ENCODE measurements at regions not wholly inside any gene's neighbourhood (a gene's known extent, or its start where the extent isn't known, plus 50 kb on each side); places are given as distances from the start of the nearest gene placed in this dataset.

- no peak for TF ChIP-seq CTCF (IDR thresholded peaks at IDR 0.05 in 4 of 5, conservative IDR thresholded peaks at IDR 0.05 in 1 of 5)
- TF ChIP-seq POLR2A (IDR thresholded peaks at IDR 0.05), result no peak
Measured at GRCh38 chr9:73736270-73736669, 584.6 kb downstream of the ANXA1 start.

Data from gastrocnemius medialis (tissue), 4 donors.